Natural killer cell (primary cell): ENCODE measurements at regions not wholly inside any gene's neighbourhood (a gene's known extent, or its start where the extent isn't known, plus 50 kb on each side); places are given as distances from the start of the nearest gene placed in this dataset.
A peak's percentile ranks its signal among the peaks of the same experiment; 100 is the strongest.

Source experiments
- ATAC-seq, 3 donors: fragments of 150-1000 bp in 2 of 3; fragments of 200-7000 bp in 1 of 3; cut with Tn5 transposase; 1 replicate in 1 of 3; 2 replicates in 2 of 3; pipeline ENCODE4 v1.10.0; 2021; ENCODE audit warnings: mild to moderate bottlenecking in 2 of 3, moderate library complexity in 2 of 3
- DNase-seq, 2 donors: peaks; one replicate each; pipeline versions ENCODE4 v3.0.0 to v3.0.0-alpha.2; 2013 to 2021; ENCODE audit warnings: mixed read lengths in 1 of 2
- H3K27ac ChIP-seq: one replicate; pipeline ENCODE4 v1.5.1; 2013; ENCODE audit warnings: mild to moderate bottlenecking, low read length
- H3K27me3 ChIP-seq: one replicate; pipeline ENCODE4 v1.6.1; 2013; ENCODE audit warnings: low read length; ENCODE audit not compliant: control insufficient read depth, insufficient read depth
- H3K36me3 ChIP-seq: one replicate; pipeline ENCODE4 v1.6.1; 2013; ENCODE audit warnings: low read length; ENCODE audit not compliant: control insufficient read depth, insufficient read depth
- H3K4me1 ChIP-seq: one replicate; pipeline ENCODE4 v1.6.1; 2013; ENCODE audit warnings: low read length; ENCODE audit not compliant: control insufficient read depth, insufficient read depth
- H3K4me3 ChIP-seq: one replicate; pipeline ENCODE4 v1.5.1; 2013; ENCODE audit warnings: low read length
- H3K9me3 ChIP-seq: one replicate; pipeline ENCODE4 v1.6.1; 2013; ENCODE audit warnings: low read length; ENCODE audit not compliant: control insufficient read depth, insufficient read depth
- H3K27ac Mint-ChIP-seq, 2 donors: one replicate each; pipeline ENCODE4 v1.8.0; 2022; ENCODE audit warnings: mild to moderate bottlenecking in 2 of 2, mixed read lengths in 2 of 2, moderate library complexity in 1 of 2
- H3K27me3 Mint-ChIP-seq, 2 donors: one replicate each; pipeline ENCODE4 v1.8.0; 2022; ENCODE audit warnings: low read depth in 2 of 2, mixed read lengths in 2 of 2
- H3K36me3 Mint-ChIP-seq: one replicate; pipeline ENCODE4 v1.8.0; 2022; ENCODE audit warnings: mixed read lengths
- H3K4me1 Mint-ChIP-seq, 2 donors: one replicate each; pipeline ENCODE4 v1.8.0; 2022; ENCODE audit warnings: mixed read lengths in 2 of 2
- H3K4me3 Mint-ChIP-seq: one replicate; pipeline ENCODE4 v1.8.0; 2022; ENCODE audit warnings: mild to moderate bottlenecking, moderate library complexity, mixed read lengths
- H3K9me3 Mint-ChIP-seq, 2 donors: one replicate each; pipeline ENCODE4 v1.8.0; 2022; ENCODE audit warnings: mixed read lengths in 2 of 2
- WGBS: methylation state at CpG from one replicate; pipeline ENCODE4 v1.1.7; 2013; ENCODE audit warnings: missing lambda C conversion rate; ENCODE audit not compliant: insufficient coverage; 5-methylcytosine and 5-hydroxymethylcytosine counted together
- intact Hi-C: fragments of 100-400 bp; cut with micrococcal nuclease; formaldehyde crosslinking; loops from one replicate; pipeline ENCODE4 v1.14.2; 2022
- TF ChIP-seq, protein P1 (sequence below): fragments of 200-600 bp; IDR thresholded peaks from one replicate; pipeline ENCODE4 v1.8.0; 2022; ENCODE audit warnings: antibody characterized with exemption

GRCh38 chr18:78150590-78150989, 829.0 kb upstream of the SALL3 start:
- Mint-ChIP-seq H3K4me1 (no peaks in the 10 kb centered on the region), H3K36me3 (no peaks in the 10 kb centered on the region), H3K4me3 (no peak overlapping the region), H3K27me3 (peaks cover 0 to 2% of the 10 kb centered on the region in 2 donors), H3K9me3 (peaks cover 0 to 2% of the 10 kb centered on the region in 2 donors), H3K27ac (no peak overlapping the region)
- intact Hi-C loops = no loop called here
- TF ChIP-seq, protein P1, sequence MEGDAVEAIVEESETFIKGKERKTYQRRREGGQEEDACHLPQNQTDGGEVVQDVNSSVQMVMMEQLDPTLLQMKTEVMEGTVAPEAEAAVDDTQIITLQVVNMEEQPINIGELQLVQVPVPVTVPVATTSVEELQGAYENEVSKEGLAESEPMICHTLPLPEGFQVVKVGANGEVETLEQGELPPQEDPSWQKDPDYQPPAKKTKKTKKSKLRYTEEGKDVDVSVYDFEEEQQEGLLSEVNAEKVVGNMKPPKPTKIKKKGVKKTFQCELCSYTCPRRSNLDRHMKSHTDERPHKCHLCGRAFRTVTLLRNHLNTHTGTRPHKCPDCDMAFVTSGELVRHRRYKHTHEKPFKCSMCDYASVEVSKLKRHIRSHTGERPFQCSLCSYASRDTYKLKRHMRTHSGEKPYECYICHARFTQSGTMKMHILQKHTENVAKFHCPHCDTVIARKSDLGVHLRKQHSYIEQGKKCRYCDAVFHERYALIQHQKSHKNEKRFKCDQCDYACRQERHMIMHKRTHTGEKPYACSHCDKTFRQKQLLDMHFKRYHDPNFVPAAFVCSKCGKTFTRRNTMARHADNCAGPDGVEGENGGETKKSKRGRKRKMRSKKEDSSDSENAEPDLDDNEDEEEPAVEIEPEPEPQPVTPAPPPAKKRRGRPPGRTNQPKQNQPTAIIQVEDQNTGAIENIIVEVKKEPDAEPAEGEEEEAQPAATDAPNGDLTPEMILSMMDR = no peak
- DNase-seq (no peak), ATAC-seq (no peak)
- no peaks in the 10 kb centered on the region for H3K9me3 ChIP-seq
- H3K4me1 ChIP-seq = no peaks in the 10 kb centered on the region
- H3K27me3 ChIP-seq = no peaks in the 10 kb centered on the region
- whole genome bisulfite sequencing = 86% methylated on average over 7 of the region's 7 CpGs
- H3K36me3 ChIP-seq = no peaks in the 10 kb centered on the region
- no peak overlapping the region for H3K27ac ChIP-seq
- no peak overlapping the region for H3K4me3 ChIP-seq

GRCh38 chr18:78151234-78151633, 828.4 kb upstream of the SALL3 start:
- TF ChIP-seq, protein P1 = no peak
- ATAC-seq (no peak), DNase-seq (no peak)
- Histone ChIP-seq H3K36me3 (no peaks in the 10 kb centered on the region), H3K27me3 (no peaks in the 10 kb centered on the region), H3K27ac (no peak overlapping the region), H3K4me3 (no peak overlapping the region), H3K9me3 (no peaks in the 10 kb centered on the region), H3K4me1 (no peaks in the 10 kb centered on the region)
- no peaks in the 10 kb centered on the region for H3K4me1 Mint-ChIP-seq
- peaks cover 0 to 2% of the 10 kb centered on the region in 2 donors for H3K9me3 Mint-ChIP-seq
- 91% methylated on average over 9 of the region's 9 CpGs for WGBS
- no peak overlapping the region for H3K27ac Mint-ChIP-seq
- intact Hi-C loops = no loop called here
- H3K4me3 Mint-ChIP-seq = no peak overlapping the region
- no peaks in the 10 kb centered on the region for H3K36me3 Mint-ChIP-seq
- peaks cover 0 to 2% of the 10 kb centered on the region in 2 donors for H3K27me3 Mint-ChIP-seq

DNA sequence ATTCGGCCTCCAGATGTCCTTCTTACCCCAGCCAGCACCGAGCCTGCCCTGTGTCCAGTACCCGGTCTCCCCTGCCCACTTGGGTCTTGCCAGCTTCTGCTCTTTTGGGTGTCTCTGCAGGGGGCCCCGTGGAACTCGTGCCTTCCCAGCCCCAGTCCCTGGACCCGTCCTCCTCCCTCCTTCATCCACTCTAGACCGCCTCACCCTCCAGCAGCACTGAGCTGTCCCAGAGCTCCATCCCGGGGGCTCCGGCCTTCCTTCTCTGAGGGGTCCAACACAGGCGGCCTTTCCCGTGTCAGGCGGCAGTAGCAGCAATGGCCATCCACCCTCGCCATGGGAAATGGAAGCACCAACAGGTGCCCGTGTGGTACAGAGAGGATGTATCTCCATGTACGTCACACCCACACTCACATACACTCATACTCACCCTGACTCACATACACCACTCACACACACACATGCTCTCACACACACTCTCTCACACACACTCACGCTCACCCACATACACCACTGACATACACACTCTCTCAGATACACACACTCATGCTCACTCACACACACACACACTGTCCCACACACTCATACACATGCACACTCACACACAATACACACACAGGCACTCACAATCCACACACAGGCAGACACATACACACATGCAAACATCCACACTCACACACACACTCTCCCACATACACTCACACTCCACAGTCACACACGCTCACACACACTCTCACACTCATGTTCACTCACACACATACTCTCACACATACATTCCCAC, 827.5 kb upstream of the SALL3 start:
- Histone ChIP-seq H3K36me3 (no peaks in the 10 kb centered on the region), H3K27ac (no peak overlapping the region), H3K27me3 (no peaks in the 10 kb centered on the region), H3K4me1 (no peaks in the 10 kb centered on the region), H3K9me3 (no peaks in the 10 kb centered on the region), H3K4me3 (no peak overlapping the region)
- 92% methylated on average over 17 of the region's 17 CpGs for WGBS
- Mint-ChIP-seq H3K9me3 (peaks cover 0 to 2% of the 10 kb centered on the region in 2 donors), H3K36me3 (no peaks in the 10 kb centered on the region), H3K4me1 (no peaks in the 10 kb centered on the region), H3K27ac (no peak overlapping the region), H3K27me3 (peaks cover 0 to 2% of the 10 kb centered on the region in 2 donors), H3K4me3 (no peak overlapping the region)
- DNase-seq (no peak), ATAC-seq (peak in 1 of 3 donors; percentile 38)
- TF ChIP-seq, protein P1 = no peak
- intact Hi-C loops = no loop called here

- no peak overlapping the region for H3K4me3 ChIP-seq
- peaks cover 0 to 2% of the 10 kb centered on the region in 2 donors for H3K9me3 Mint-ChIP-seq
- no peaks in the 10 kb centered on the region for H3K36me3 ChIP-seq
- WGBS = 93% methylated on average over 15 of the region's 16 CpGs
- no peak overlapping the region for H3K27ac ChIP-seq
- no peaks in the 10 kb centered on the region for H3K9me3 ChIP-seq
- H3K4me1 Mint-ChIP-seq = no peaks in the 10 kb centered on the region
- TF ChIP-seq, protein P1 = no peak
- no peak overlapping the region for H3K4me3 Mint-ChIP-seq
- H3K27ac Mint-ChIP-seq = no peak overlapping the region
- ATAC-seq = no peak
- H3K27me3 ChIP-seq = no peaks in the 10 kb centered on the region
- no peaks in the 10 kb centered on the region for H3K36me3 Mint-ChIP-seq
- intact Hi-C loops = no loop called here
- H3K4me1 ChIP-seq = no peaks in the 10 kb centered on the region
- H3K27me3 Mint-ChIP-seq = peaks cover 0 to 2% of the 10 kb centered on the region in 2 donors
- no peak for DNase-seq
Measured at GRCh38 chr18:78153362-78153761, 826.3 kb upstream of the SALL3 start.
